Prostate gland (tissue), 2 donors: ENCODE measurements at regions not wholly inside any gene's neighbourhood (a gene's known extent, or its start where the extent isn't known, plus 50 kb on each side); places are given as distances from the start of the nearest gene placed in this dataset.

ENCODE experiments used
- DNase-seq: peaks from one replicate; pipeline ENCODE4 v3.0.0-alpha.2; 2019; ENCODE audit warnings: low spot score
- H3K27ac ChIP-seq, 2 donors: fragments of 200-600 bp; sonication (generic); 2 replicates each; pipeline ENCODE4 v1.5.1; 2017 to 2019
- H3K27me3 ChIP-seq: fragments of 200-600 bp; sonication (generic); replicated peaks from 2 replicates; pipeline ENCODE4 v1.5.1; 2019; ENCODE audit not compliant: insufficient read depth
- H3K36me3 ChIP-seq, 2 donors: fragments of 200-600 bp; sonication (generic); 1 replicate in 1 of 2; 2 replicates in 1 of 2; pipeline versions ENCODE4 v1.5.1 to v1.8.1; 2017 to 2019
- H3K4me1 ChIP-seq: fragments of 200-600 bp; sonication (generic); replicated peaks from 2 replicates; pipeline ENCODE4 v1.5.1; 2019
- H3K4me3 ChIP-seq, 2 donors: fragments of 200-600 bp; sonication (generic); 2 replicates each; pipeline ENCODE4 v1.5.1; 2017 to 2019
- H3K9me3 ChIP-seq: fragments of 200-600 bp; sonication (generic); 2 replicates; pipeline ENCODE4 v1.5.1; 2017
- POLR2A ChIP-seq: fragments of 450-650 bp; IDR thresholded peaks from one replicate; pipeline ENCODE4 v1.6.1; 2016; ENCODE audit warnings: antibody characterized with exemption, mild to moderate bottlenecking
- POLR2AphosphoS5 ChIP-seq: sonication (generic); formaldehyde crosslinking; IDR thresholded peaks from one replicate; pipeline ENCODE4 v1.6.1; 2017; ENCODE audit warnings: antibody characterized with exemption
- WGBS: methylation state at CpG from one replicate; pipeline ENCODE4 v1.1.5; 2018; 5-methylcytosine and 5-hydroxymethylcytosine counted together
- intact Hi-C: fragments of 100-400 bp; cut with DNase I; formaldehyde crosslinking; loops from one replicate; pipeline ENCODE4 v1.14.2; 2022
- TF ChIP-seq, protein P1 (sequence below), 4 experiments: fragments of 200-600 bp in 2 of 4; fragments of 450-650 bp in 2 of 4; sonication (generic) in 2 of 4; IDR thresholded peaks; 1 replicate in 3 of 4; 2 replicates in 1 of 4; pipeline ENCODE4 v1.5.1; 2016 to 2019; ENCODE audit warnings: antibody characterized with exemption in 4 of 4, mild to moderate bottlenecking in 2 of 4, moderate library complexity in 2 of 4

DNA sequence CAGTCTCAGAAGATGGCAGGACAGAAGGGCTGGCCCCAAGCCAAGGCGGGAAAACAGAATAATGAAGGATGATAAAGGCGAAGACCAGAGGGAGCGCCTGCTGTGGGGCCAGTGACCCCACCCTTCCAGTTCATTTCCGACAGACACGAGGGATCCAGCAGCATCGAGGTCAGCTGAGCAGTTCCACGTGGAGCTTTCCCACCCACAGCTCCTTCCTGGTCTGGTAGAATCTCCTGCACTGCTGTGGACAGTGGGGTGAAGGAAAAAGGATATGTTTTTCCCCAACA is 265.9 kb upstream of the VLDLR start:
- no peak for DNase-seq
- no peaks in the 10 kb centered on the region for H3K9me3 ChIP-seq
- WGBS: 71% methylated on average over 7 of the region's 7 CpGs
- H3K4me3 ChIP-seq: no peak overlapping the region
- no peaks in the 10 kb centered on the region for H3K27me3 ChIP-seq
- no peak for TF ChIP-seq POLR2AphosphoS5
- TF ChIP-seq POLR2A: no peak
- TF ChIP-seq, protein P1, sequence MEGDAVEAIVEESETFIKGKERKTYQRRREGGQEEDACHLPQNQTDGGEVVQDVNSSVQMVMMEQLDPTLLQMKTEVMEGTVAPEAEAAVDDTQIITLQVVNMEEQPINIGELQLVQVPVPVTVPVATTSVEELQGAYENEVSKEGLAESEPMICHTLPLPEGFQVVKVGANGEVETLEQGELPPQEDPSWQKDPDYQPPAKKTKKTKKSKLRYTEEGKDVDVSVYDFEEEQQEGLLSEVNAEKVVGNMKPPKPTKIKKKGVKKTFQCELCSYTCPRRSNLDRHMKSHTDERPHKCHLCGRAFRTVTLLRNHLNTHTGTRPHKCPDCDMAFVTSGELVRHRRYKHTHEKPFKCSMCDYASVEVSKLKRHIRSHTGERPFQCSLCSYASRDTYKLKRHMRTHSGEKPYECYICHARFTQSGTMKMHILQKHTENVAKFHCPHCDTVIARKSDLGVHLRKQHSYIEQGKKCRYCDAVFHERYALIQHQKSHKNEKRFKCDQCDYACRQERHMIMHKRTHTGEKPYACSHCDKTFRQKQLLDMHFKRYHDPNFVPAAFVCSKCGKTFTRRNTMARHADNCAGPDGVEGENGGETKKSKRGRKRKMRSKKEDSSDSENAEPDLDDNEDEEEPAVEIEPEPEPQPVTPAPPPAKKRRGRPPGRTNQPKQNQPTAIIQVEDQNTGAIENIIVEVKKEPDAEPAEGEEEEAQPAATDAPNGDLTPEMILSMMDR (IDR thresholded peaks at IDR 0.05): no peak
- H3K36me3 ChIP-seq: no peaks in the 10 kb centered on the region
- H3K27ac ChIP-seq: no peak overlapping the region
- no peaks in the 10 kb centered on the region for H3K4me1 ChIP-seq
- intact Hi-C loops: no loop called here

DNA sequence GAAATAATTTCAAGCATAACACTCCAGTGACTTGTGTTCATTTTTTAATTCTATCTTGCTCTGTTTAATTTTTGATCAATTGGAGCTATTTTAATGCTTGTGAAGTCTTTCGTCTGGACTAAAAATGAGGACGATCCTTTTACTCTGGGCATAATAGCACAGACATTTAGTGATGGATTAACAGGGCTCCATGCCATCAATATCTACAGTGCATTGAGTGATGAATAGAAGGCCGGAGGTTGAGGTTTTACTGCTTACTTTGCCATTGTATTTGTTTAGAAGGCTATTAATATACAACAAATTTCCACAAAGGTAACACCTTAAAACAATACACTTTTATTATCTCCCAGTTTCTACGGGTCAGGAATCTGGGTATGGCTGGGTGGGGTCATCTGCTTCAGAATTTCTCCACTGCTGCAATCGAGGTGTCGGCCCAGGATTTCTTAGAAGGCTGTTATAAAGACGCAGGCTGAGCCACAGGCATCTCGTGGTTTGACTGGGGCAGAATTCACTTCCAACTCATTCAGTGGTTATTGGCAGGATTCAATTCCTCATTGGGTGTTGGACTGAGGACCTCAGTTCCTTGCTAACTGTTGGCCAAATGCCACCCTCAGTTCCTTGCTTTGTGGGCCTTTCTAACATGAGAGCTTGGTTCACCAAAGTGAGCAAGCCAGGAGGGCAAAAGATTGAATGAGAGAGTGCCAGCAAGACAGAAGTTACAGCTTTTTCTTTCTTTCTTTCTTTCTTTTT is 265.4 kb upstream of the VLDLR start:
- H3K27me3 ChIP-seq: no peaks in the 10 kb centered on the region
- H3K9me3 ChIP-seq: no peaks in the 10 kb centered on the region
- H3K4me3 ChIP-seq: no peak overlapping the region
- H3K4me1 ChIP-seq: no peaks in the 10 kb centered on the region
- H3K27ac ChIP-seq: no peak overlapping the region
- no peaks in the 10 kb centered on the region for H3K36me3 ChIP-seq
- 76% methylated on average over 8 of the region's 8 CpGs for WGBS
- no peak for DNase-seq
- intact Hi-C loops: no loop called here
- TF ChIP-seq POLR2A (no peak), POLR2AphosphoS5 (no peak)
- TF ChIP-seq, protein P1 (IDR thresholded peaks at IDR 0.05): no peak

DNA sequence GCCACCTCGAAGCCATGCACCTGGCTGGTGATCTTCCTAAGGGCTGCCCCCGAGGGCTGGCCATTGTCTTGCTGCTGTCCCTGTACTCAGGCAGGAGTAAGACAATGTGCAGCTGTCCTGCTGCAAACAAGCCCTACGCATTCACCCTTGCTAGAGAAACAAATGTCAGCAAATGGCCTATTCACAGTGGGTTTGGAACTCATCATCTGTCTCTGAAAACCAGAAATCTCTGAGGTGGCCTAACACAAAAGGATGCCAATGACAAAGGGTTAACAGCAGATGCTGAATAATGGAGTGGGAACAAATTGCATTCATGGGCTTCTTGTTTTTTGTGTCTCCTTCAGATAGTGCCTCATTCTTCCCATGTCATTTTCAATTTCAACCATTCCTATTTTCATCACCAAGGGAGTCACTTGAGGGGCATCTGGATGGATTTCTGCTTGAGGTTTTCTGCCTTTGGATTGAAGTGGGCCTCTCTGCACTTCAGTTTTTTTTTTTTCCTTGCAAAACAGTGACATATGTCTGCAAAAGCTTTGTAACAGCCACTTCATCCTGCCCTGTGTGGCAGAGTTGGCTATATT is 261.6 kb upstream of the VLDLR start:
- no peaks in the 10 kb centered on the region for H3K27me3 ChIP-seq
- H3K27ac ChIP-seq: no peak overlapping the region
- H3K9me3 ChIP-seq: no peaks in the 10 kb centered on the region
- intact Hi-C loops: no loop called here
- H3K4me1 ChIP-seq: no peaks in the 10 kb centered on the region
- no peak for DNase-seq
- whole genome bisulfite sequencing: 64% methylated on average over 3 of the region's 3 CpGs
- TF ChIP-seq, protein P1 (IDR thresholded peaks at IDR 0.05): no peak
- TF ChIP-seq POLR2A: no peak
- TF ChIP-seq POLR2AphosphoS5: no peak
- no peak overlapping the region for H3K4me3 ChIP-seq
- no peaks in the 10 kb centered on the region for H3K36me3 ChIP-seq

DNA sequence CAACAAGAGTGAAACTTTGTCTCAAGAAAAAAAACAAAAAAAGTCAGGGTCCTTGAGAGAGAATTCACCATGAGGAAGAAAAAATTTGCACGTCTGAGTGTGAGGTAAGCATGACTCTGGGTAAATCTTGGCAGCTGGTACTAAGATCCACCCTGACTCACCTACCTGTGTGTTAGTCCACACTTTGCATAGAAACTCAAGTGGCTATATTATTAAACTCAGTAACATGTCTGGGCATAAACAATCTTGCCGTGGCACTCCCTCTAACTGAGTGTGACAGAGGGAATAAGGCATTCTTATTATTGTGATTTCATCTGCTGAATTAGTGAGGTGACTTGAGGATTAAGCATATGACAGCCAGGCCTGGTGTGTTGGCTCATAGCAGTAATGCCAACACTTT is 259.4 kb upstream of the VLDLR start:
- Histone ChIP-seq H3K4me1 (no peaks in the 10 kb centered on the region), H3K27me3 (no peaks in the 10 kb centered on the region), H3K9me3 (no peaks in the 10 kb centered on the region), H3K36me3 (no peaks in the 10 kb centered on the region), H3K27ac (no peak overlapping the region), H3K4me3 (no peak overlapping the region)
- 55% methylated on average over 2 of the region's 2 CpGs for WGBS
- intact Hi-C loops: no loop called here
- DNase-seq: no peak
- no peak for TF ChIP-seq POLR2A
- no peak for TF ChIP-seq POLR2AphosphoS5
- TF ChIP-seq, protein P1 (IDR thresholded peaks at IDR 0.05): no peak

DNA sequence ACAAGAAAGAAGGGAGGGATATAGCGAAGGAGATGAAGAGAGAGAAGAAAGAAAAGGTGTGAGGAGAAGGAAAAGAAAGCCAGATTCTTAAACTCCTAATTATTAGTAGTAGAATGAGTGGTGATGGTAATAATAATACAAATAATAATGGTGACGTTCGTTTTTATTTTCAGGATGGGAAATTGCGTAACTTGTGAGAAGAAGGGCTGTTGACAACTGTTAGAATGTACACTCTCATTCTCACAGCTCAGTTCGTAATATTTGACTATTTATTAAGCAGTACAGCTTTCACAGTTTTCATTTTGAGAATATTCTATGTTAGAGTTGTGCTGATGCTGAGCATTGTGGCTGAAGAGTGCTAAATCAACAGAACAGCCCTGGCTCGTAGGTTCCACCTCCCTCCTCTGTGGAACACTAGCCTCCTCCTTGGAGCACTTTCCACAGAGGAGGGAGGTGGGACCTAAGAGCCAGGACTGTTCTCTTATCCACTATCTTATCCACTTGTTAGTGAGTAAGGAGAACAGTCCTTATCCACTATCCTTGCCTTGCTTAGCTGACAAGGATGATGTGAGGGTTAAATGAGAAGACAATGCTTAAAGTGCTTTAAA is 258.3 kb upstream of the VLDLR start:
- Histone ChIP-seq H3K4me3 (no peak overlapping the region), H3K9me3 (no peaks in the 10 kb centered on the region), H3K36me3 (no peaks in the 10 kb centered on the region), H3K4me1 (no peaks in the 10 kb centered on the region), H3K27ac (no peak overlapping the region), H3K27me3 (no peaks in the 10 kb centered on the region)
- TF ChIP-seq POLR2A (no peak), POLR2AphosphoS5 (no peak)
- TF ChIP-seq, protein P1 (IDR thresholded peaks at IDR 0.05): no peak
- intact Hi-C loops: no loop called here
- WGBS: 82% methylated on average over 6 of the region's 6 CpGs
- no peak for DNase-seq
